WTC11 (cell line): ENCODE measurements at regions not wholly inside any gene's neighbourhood (a gene's known extent, or its start where the extent isn't known, plus 50 kb on each side); places are given as distances from the start of the nearest gene placed in this dataset.

Experiments used
- ATAC-seq: fragments of 200-7000 bp; cut with Tn5 transposase; 2 replicates; pipeline ENCODE4 v1.10.0; 2021; ENCODE audit warnings: mild to moderate bottlenecking, moderate library complexity
- CTCF ChIA-PET: fragments of 300-600 bp; sonication (Branson Sonifier 250); formaldehyde crosslinking; loops from one replicate; lab custom pipeline; 2021; ENCODE audit warnings: antibody characterized with exemption; lab: Charles Lee
- POLR2A ChIA-PET: fragments of 350-600 bp; sonication (Branson Sonifier 250); formaldehyde crosslinking; loops from one replicate; lab custom pipeline; 2021; ENCODE audit warnings: antibody characterized with exemption; lab: Charles Lee
- DNase-seq: peaks from one replicate; pipeline ENCODE4 v3.0.0; 2021; ENCODE audit warnings: low spot score
- H3K27ac Mint-ChIP-seq: 2 replicates; pipeline ENCODE4 v1.8.0; 2021; ENCODE audit warnings: mixed read lengths
- H3K27me3 Mint-ChIP-seq: 2 replicates; pipeline ENCODE4 v1.8.0; 2021; ENCODE audit warnings: low read depth, mild to moderate bottlenecking, moderate library complexity, mixed read lengths
- H3K36me3 Mint-ChIP-seq: 2 replicates; pipeline ENCODE4 v1.8.0; 2021; ENCODE audit warnings: mixed read lengths
- H3K4me1 Mint-ChIP-seq: 2 replicates; pipeline ENCODE4 v1.8.0; 2022; ENCODE audit warnings: mixed read lengths
- H3K4me3 Mint-ChIP-seq: 2 replicates; pipeline ENCODE4 v1.8.0; 2021; ENCODE audit warnings: mild to moderate bottlenecking, moderate library complexity, mixed read lengths
- H3K9me3 Mint-ChIP-seq: 2 replicates; pipeline ENCODE4 v1.8.0; 2021; ENCODE audit warnings: mixed read lengths
- AFF4 ChIP-seq: sonication (generic); formaldehyde crosslinking; IDR thresholded peaks from 2 replicates; pipeline ENCODE4 v1.8.1; 2023; ENCODE audit warnings: mild to moderate bottlenecking, missing genetic modification reagents, borderline replicate concordance
- ATF1 ChIP-seq: sonication (generic); formaldehyde crosslinking; IDR thresholded peaks from 2 replicates; pipeline ENCODE4 v1.8.1; 2023; ENCODE audit warnings: mild to moderate bottlenecking, moderate library complexity, missing genetic modification reagents
- E2F1 ChIP-seq: sonication (generic); formaldehyde crosslinking; IDR thresholded peaks from 2 replicates; pipeline ENCODE4 v1.8.0; 2022; ENCODE audit warnings: mild to moderate bottlenecking, missing genetic modification reagents
- EMX1 ChIP-seq: fragments of 250-450 bp; sonication (Bioruptor Pico); IDR thresholded peaks from 2 replicates; pipeline ENCODE4 v1.8.0; 2021; ENCODE audit warnings: mild to moderate bottlenecking
- JAZF1 ChIP-seq: fragments of 250-450 bp; sonication (Bioruptor Pico); IDR thresholded peaks from 2 replicates; pipeline ENCODE4 v1.9.0; 2021; ENCODE audit warnings: moderate library complexity, mild to moderate bottlenecking, inconsistent platforms
- JUN ChIP-seq: sonication (generic); formaldehyde crosslinking; IDR thresholded peaks from 2 replicates; pipeline ENCODE4 v1.8.0; 2023; ENCODE audit warnings: mild to moderate bottlenecking, missing genetic modification reagents
- MYBL2 ChIP-seq: sonication (generic); formaldehyde crosslinking; IDR thresholded peaks from 2 replicates; pipeline ENCODE4 v1.8.1; 2023; ENCODE audit warnings: mild to moderate bottlenecking, moderate library complexity, missing genetic modification reagents
- NR1H2 ChIP-seq: sonication (generic); formaldehyde crosslinking; IDR thresholded peaks from 2 replicates; pipeline ENCODE4 v1.9.0; 2021; ENCODE audit warnings: mild to moderate bottlenecking, moderate library complexity, missing genetic modification reagents
- PREB ChIP-seq: sonication (generic); formaldehyde crosslinking; IDR thresholded peaks from 2 replicates; pipeline ENCODE4 v1.8.1; 2022; ENCODE audit warnings: mild to moderate bottlenecking, missing genetic modification reagents, moderate library complexity, borderline replicate concordance
- TEAD4 ChIP-seq: sonication (generic); formaldehyde crosslinking; IDR thresholded peaks from 2 replicates; pipeline ENCODE4 v1.8.0; 2022; ENCODE audit warnings: mild to moderate bottlenecking, missing genetic modification reagents
- TP53 ChIP-seq: sonication (generic); formaldehyde crosslinking; IDR thresholded peaks from 2 replicates; pipeline ENCODE4 v1.8.1; 2023; ENCODE audit warnings: mild to moderate bottlenecking, missing genetic modification reagents
- ZBTB43 ChIP-seq: sonication (generic); formaldehyde crosslinking; IDR thresholded peaks from 2 replicates; pipeline ENCODE4 v1.8.1; 2023; ENCODE audit warnings: mild to moderate bottlenecking, missing genetic modification reagents
- ZMAT4 ChIP-seq: fragments of 250-450 bp; sonication (Bioruptor Pico); IDR thresholded peaks from 2 replicates; pipeline ENCODE4 v1.9.0; 2021; ENCODE audit warnings: mild to moderate bottlenecking
- ZNF219 ChIP-seq: sonication (generic); formaldehyde crosslinking; IDR thresholded peaks from 2 replicates; pipeline ENCODE4 v1.8.0; 2023; ENCODE audit warnings: missing genetic modification reagents, mild to moderate bottlenecking, borderline replicate concordance
- ZNF263 ChIP-seq: sonication (generic); formaldehyde crosslinking; IDR thresholded peaks from 2 replicates; pipeline ENCODE4 v1.8.1; 2022; ENCODE audit warnings: low read depth, mild to moderate bottlenecking, moderate library complexity, missing genetic modification reagents
- ZNF317 ChIP-seq: sonication (generic); formaldehyde crosslinking; IDR thresholded peaks from 2 replicates; pipeline ENCODE4 v1.8.1; 2023; ENCODE audit warnings: low read depth, mild to moderate bottlenecking, moderate library complexity, missing genetic modification reagents, borderline replicate concordance
- ZNF396 ChIP-seq: fragments of 250-450 bp; sonication (Bioruptor Pico); IDR thresholded peaks from 2 replicates; pipeline ENCODE4 v1.8.0; 2021; ENCODE audit warnings: mild to moderate bottlenecking, moderate library complexity, borderline replicate concordance
- ZNF425 ChIP-seq: fragments of 250-450 bp; sonication (Bioruptor Pico); conservative IDR thresholded peaks from 2 replicates; pipeline ENCODE4 v1.9.0; 2021; ENCODE audit warnings: mild to moderate bottlenecking
- ZNF512 ChIP-seq: sonication (generic); formaldehyde crosslinking; IDR thresholded peaks from 2 replicates; pipeline ENCODE4 v1.8.1; 2022; ENCODE audit warnings: missing genetic modification reagents, borderline replicate concordance
- ZNF671 ChIP-seq: fragments of 250-450 bp; sonication (Bioruptor Pico); IDR thresholded peaks from 2 replicates; pipeline ENCODE4 v1.8.0; 2021; ENCODE audit warnings: mild to moderate bottlenecking
- ZSCAN18 ChIP-seq: fragments of 250-450 bp; sonication (Bioruptor Pico); IDR thresholded peaks from 2 replicates; pipeline ENCODE4 v2.1.2; 2022; ENCODE audit warnings: mild to moderate bottlenecking, moderate library complexity

GRCh38 chr4:138299881-138300280 is 57.7 kb upstream of the SLC7A11 start:
- peaks cover 6% of the 10 kb centered on the region; the same call in 1 of the 2 replicates for H3K9me3 Mint-ChIP-seq
- H3K27ac Mint-ChIP-seq: no peak overlapping the region
- DNase-seq (no peak), ATAC-seq (no peak)
- no peak overlapping the region for H3K4me3 Mint-ChIP-seq
- ChIA-PET CTCF (no interaction called here), POLR2A (no interaction called here)
- no peak for TF ChIP-seq ZNF671 (CRISPR knock-in tag)
- no peak for TF ChIP-seq TEAD4 (CRISPR knock-in tag)
- no peak for TF ChIP-seq PREB
- TF ChIP-seq ZNF512 (CRISPR knock-in tag): no peak
- no peak for TF ChIP-seq ZNF317 (CRISPR knock-in tag)
- TF ChIP-seq EMX1 (CRISPR knock-in tag): no peak
- TF ChIP-seq JAZF1 (CRISPR knock-in tag): no peak
- TF ChIP-seq AFF4: no peak
- no peak for TF ChIP-seq ZSCAN18 (CRISPR knock-in tag)
- no peak for TF ChIP-seq MYBL2 (CRISPR knock-in tag)
- no peaks in the 10 kb centered on the region for H3K4me1 Mint-ChIP-seq
- H3K27me3 Mint-ChIP-seq: no peaks in the 10 kb centered on the region
- H3K36me3 Mint-ChIP-seq: no peaks in the 10 kb centered on the region

- Mint-ChIP-seq H3K4me3 (no peak overlapping the region), H3K27ac (no peak overlapping the region), H3K9me3 (peaks cover 6% of the 10 kb centered on the region; the same call in 1 of the 2 replicates), H3K4me1 (no peaks in the 10 kb centered on the region), H3K36me3 (no peaks in the 10 kb centered on the region), H3K27me3 (no peaks in the 10 kb centered on the region)
- POLR2A ChIA-PET: interaction anchor here (0.8 kb wide), 1 partner anchor 56 kb away, joined by 3 read pairs; the partner anchor contains the start of gene SLC7A11
- CTCF ChIA-PET: no interaction called here
- no peak for TF ChIP-seq ZNF396 (CRISPR knock-in tag)
- TF ChIP-seq ZBTB43: no peak
- no peak for TF ChIP-seq TP53
- no peak for TF ChIP-seq ATF1 (CRISPR knock-in tag)
- no peak for TF ChIP-seq JUN
- TF ChIP-seq ZNF425: no peak
- no peak for TF ChIP-seq ZNF219
- no peak for TF ChIP-seq ZNF263 (CRISPR knock-in tag)
- TF ChIP-seq NR1H2 (CRISPR knock-in tag): no peak
- TF ChIP-seq E2F1 (CRISPR knock-in tag): no peak
- TF ChIP-seq ZMAT4 (CRISPR knock-in tag): no peak
- ATAC-seq: no peak
- no peak for DNase-seq
These were observed 56.7 kb upstream of the SLC7A11 start for GRCh38 chr4:138298866-138299265.
